SKM-1 (cell line): ENCODE measurements at regions not wholly inside any gene's neighbourhood (a gene's known extent, or its start where the extent isn't known, plus 50 kb on each side); places are given as distances from the start of the nearest gene placed in this dataset.

Source experiments
- DNase-seq: peaks from one replicate; lab custom pipeline; 2025; ENCODE audit not compliant: unreplicated experiment; lab: John Stamatoyannopoulos, UW

- DNase-seq: no peak
These were observed 187.4 kb downstream of the PHLDA1 start for GRCh38 chr12:75844049-75844770.

DNA sequence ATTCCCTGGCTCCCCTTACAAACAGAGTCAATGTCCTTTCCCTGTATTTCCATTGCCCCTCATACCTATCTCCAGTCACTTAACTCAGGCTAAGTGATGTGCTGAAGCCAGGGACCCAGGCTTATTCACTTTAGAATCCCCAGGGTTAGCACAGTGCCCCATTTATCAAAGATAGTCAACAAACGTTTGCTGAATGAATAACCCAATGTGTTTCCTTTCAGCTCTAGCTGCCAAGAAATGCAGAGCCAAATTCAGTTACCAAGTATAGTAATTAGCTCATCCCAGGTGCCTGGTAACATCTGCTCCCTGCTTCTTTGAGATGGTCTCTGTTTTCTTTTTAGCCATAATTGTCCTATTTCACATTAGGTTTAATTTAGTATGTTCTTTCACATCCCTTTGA, 189.5 kb downstream of the PHLDA1 start:
- DNase-seq: no peak

DNA sequence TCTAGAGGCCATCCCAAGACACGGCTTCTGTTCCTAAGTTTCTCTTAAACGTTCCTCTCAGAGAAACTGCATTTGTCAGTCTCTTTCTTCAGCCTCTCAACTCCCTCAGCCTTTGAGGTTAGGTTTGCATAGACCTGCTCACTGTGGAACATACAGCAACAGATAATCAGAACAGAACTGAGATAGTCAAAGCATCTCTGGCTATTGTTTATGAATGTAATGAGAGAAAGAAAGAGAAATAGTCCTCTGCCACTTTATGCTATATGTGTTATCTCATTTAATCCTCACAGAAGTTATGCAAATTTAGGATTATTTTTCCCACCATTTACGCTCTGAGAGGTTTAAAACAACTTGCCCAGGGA, 190.6 kb downstream of the PHLDA1 start:
- DNase-seq: no peak

DNA sequence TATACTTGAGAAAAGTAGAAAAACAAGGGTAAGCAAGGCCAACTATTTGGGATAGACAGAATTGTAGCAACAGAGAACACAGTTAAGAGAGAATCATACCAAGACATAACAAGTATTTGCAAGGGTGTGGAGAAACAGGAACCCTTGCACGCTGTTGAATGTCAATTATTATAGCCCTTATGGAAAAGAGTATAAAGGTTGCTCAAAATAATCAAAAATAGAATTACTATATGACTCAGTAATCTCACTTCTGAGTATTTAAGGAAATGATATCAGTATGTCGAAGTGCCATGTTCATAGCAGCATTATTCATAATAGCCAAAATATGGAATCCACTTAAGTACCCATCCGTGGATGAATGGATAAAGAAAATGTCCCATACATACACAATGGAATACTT, 193.3 kb downstream of the PHLDA1 start:
- DNase-seq: no peak

DNA sequence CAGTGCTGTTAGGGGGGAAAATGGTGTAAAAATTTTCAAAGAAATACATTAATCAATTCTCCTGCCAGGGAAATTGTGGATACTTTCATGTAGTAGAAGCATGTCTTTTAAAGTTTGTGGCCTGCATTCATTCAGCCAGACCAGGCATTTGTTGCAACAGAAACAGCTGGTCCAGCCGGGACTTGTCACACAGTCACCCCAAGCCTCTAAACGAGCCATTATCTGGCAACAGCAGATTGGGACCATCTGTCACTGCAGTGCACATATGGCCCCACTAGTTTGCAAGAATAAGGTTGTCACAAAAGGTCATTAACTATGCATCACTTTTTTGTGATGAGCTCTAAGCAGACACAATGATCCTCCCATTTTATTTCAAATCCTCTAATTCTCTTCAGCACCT, 193.9 kb downstream of the PHLDA1 start:
- DNase-seq: no peak

- DNase-seq: no peak
These were observed 195.0 kb downstream of the PHLDA1 start for GRCh38 chr12:75836533-75836932.

DNA sequence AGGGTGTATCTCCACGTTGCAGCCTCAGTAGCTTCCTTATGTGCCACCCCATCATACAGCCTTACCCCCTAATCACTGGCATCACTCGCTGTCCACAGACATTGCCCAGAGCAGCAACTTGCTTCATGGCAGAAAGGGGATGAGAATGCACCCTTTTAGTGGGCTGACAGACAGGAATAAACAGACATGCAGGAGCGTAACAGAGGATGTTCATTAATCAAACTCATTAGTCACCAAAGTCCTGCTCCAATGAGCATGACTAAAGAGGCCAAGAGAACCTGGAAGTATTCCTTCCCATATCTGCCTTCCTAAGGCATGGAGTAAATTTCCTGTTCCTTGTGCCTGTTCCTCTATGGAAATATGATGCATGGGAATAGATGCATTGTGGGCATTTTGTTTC, 197.0 kb downstream of the PHLDA1 start:
- DNase-seq: no peak

DNA sequence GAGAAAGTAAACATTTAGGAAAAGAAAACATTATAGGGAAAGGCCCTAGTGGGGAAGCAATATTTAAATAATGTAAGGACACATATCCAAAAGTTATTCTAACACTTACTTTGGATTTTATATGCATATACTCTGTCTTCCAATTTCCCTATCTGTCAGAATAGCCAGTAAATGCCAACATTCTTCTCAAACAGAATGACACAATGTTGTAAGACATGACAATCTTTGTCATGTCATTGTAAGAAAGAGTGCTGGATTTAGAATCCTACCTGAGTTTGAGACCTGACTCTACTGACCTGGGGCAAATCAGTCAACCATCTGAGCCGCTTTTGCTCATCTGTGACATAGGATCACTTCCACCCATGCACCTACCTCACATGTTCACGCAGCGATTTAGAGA, 198.3 kb downstream of the PHLDA1 start:
- DNase-seq: no peak

DNA sequence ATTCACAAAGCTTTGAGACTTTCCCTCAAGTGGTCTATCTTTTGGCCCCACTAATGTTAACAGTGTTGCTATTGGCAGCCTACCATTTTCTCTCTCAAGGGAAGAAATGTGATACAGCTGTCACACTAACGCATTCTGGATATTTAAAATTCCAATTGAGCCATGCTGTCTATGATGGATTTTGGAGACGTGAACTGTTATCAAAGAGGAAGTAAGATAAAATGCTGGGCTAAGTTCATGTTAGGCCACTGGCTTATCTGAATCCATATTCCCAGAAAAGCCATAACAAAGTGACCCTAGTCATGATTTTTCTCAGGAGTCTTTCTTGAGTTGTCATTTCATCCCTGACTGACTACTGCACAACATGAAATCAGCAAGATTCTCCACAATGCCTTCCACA, 200.2 kb downstream of the PHLDA1 start:
- no peak for DNase-seq

DNA sequence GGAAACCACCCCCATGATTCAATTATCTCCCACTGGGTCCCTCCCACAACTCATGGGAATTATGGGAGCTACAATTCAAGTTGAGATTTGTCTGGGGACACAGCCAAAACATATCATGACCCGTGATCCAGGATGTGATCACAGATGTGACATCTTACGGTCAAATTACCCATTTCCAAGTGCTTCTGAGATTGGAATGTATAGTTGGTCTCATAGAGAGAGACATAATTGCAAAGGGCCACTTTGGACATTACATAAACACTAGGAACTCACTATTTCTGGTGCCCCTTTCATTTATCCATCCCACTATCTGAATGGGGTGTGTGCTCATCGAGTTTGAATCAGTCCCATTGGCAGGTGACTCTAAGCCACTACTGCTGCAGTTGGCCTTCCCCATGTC, 204.5 kb downstream of the PHLDA1 start:
- no peak for DNase-seq

- no peak for DNase-seq
These were observed 205.9 kb downstream of the PHLDA1 start for GRCh38 chr12:75825686-75826085.

DNA sequence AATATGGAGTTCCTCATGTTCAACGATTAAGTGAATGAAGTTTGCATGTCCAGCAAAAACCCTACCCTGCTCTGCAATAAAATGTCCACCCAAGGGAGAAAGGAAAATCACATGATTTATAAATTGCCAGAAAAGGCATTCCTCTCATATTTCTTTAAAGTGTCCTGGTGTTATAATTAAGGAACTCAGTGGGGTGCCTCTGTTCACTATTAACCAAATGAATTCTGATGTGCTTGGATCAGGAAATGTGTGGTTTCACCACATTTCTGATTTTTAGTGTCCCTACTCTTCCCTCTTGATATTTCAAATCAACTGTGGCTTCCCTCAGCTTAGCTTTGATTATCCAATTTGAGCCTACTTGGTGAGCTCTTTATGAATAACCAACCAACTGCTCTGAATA, 208.1 kb downstream of the PHLDA1 start:
- no peak for DNase-seq

DNA sequence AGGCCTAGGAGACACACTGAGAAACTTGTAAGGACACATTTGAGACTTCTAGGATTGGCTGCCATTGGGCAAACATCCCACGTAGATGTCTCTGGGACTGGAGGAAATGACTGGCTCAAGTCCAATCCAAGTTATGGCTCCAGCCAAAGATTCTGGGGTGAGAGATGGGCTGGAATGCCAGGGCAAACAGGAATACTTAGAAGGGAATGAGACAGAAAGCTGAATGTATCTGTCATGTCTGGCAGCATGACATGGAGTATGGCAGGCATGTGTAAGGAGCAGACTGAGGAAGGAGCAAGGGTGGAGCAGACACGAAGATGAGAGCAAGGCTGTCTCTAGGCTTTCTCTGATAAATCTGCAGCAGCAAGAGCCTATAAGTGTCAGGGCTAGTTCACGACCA, 209.2 kb downstream of the PHLDA1 start:
- DNase-seq: no peak

DNA sequence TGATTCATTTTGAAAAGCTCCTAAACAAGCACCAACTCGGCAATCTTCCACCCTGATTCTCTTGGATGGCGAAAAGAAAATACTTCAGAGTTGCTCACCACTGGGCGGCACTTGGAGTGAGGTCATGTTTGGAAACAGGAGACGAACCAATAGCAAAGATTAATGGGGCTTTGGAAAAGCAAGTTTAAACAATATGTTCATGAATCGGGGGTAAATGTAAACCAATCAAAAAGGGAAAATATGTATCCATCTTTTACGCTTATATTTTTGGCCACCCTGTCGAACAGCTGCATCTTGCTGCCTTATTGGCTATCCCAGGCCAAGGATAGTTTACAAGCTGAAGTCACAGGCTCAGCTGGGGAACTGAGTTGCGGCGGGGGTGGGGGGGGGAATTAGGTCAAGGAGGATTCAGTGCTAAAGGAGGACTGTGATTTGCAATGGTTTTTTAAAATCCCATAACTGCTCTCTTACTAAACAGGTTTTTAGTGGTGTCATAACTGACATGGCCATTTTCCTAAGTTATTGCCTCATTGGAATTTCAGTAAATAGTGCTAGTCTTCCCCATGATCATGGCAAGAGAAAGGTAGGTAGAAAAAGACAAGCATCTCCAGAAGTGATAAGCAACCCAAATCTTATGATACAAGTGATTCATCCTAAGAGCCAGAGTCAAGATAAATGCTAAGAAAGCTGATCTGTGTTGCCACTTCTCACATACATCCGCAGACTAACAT, 210.6 kb downstream of the PHLDA1 start:
- no peak for DNase-seq

- no peak for DNase-seq
These were observed 211.5 kb downstream of the PHLDA1 start for GRCh38 chr12:75820071-75820470.

- no peak for DNase-seq
These were observed 212.1 kb downstream of the PHLDA1 start for GRCh38 chr12:75819512-75819911.

DNA sequence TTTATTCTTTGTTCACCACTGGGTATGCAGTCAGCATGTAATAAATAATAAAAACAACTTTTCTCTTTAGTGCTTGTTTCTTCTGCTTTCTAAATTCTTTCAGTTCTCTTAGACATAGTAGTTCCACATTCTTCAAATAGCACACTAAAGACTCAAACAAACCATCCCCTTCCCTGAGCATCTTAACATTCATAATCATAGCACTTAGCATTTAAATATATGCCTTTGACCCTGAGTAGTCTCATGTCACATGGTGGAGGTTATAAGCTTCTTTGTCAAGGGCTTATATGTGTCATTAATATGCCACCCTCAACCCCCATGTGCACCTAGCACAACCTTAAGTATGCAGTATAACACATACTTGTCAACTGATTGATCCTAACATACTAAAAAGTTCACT, 212.7 kb downstream of the PHLDA1 start:
- DNase-seq: no peak

- no peak for DNase-seq
These were observed 214.7 kb downstream of the PHLDA1 start for GRCh38 chr12:75816897-75817296.

- DNase-seq: no peak
These were observed 215.8 kb downstream of the PHLDA1 start for GRCh38 chr12:75815756-75816155.

- no peak for DNase-seq
These were observed 216.5 kb downstream of the PHLDA1 start for GRCh38 chr12:75814851-75815754.

DNA sequence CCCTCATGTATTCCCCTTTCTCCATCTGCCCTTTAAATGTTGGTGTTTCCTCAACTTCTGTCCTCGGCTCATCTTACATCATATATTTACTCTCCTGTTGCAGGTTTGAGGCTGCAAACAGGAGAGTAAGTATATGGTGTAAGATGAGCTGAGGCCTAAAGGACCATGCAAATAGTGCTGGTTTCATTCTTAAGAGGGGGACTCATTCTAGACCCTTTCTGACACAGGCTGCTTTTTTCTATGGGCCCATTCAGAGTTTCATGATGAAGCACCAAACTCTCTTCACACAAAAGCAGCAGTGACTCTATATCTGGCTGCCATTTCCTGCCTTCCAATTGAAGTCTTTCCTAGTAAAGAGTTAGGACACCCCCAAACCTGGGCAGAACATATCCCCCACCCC, 218.5 kb downstream of the PHLDA1 start:
- no peak for DNase-seq
